A673 (cell line): ENCODE measurements at regions not wholly inside any gene's neighbourhood (a gene's known extent, or its start where the extent isn't known, plus 50 kb on each side); places are given as distances from the start of the nearest gene placed in this dataset.
A peak's percentile ranks its signal among the peaks of the same experiment; 100 is the strongest.

Source experiments
- BruUV-seq: library from RNA; stranded (reverse); fragments of 400-500 nt; replicated peaks from 2 replicates; lab custom pipeline; 2021; lab: Mats Ljungman, UMichigan
- CTCF ChIA-PET: fragments of 300-600 bp; sonication (Branson Sonifier 250); formaldehyde crosslinking; loops from one replicate; lab custom pipeline; 2022; ENCODE audit warnings: antibody characterized with exemption; lab: Charles Lee
- POLR2A ChIA-PET: fragments of 300-600 bp; sonication (Branson Sonifier 250); formaldehyde crosslinking; loops from one replicate; lab custom pipeline; 2022; ENCODE audit warnings: antibody characterized with exemption; ENCODE audit not compliant: low non-redundant PET; lab: Charles Lee
- DNase-seq: peaks from one replicate; pipeline ENCODE4 v3.0.0-alpha.2; 2015; ENCODE audit warnings: low spot score
- H3K27ac ChIP-seq: fragments of 200-600 bp; sonication (generic); 2 replicates; pipeline ENCODE4 v1.5.1; 2016; ENCODE audit warnings: mixed run types, low read depth, mild to moderate bottlenecking, mixed read lengths, antibody characterized with exemption, low read length; ENCODE audit not compliant: poor library complexity, severe bottlenecking
- H3K27me3 ChIP-seq: fragments of 200-600 bp; sonication (generic); replicated peaks from 2 replicates; pipeline ENCODE4 v1.6.1; 2017; ENCODE audit warnings: mixed run types, low read depth, mild to moderate bottlenecking, mixed read lengths, antibody characterized with exemption, low read length; ENCODE audit not compliant: insufficient read depth, poor library complexity
- H3K36me3 ChIP-seq: fragments of 200-600 bp; sonication (generic); 2 replicates; pipeline ENCODE4 v1.6.1; 2016; ENCODE audit warnings: mixed run types, mild to moderate bottlenecking, mixed read lengths, antibody characterized with exemption, low read length; ENCODE audit not compliant: insufficient read depth, poor library complexity, severe bottlenecking
- H3K4me1 ChIP-seq: fragments of 200-600 bp; sonication (generic); 2 replicates; pipeline ENCODE4 v1.6.1; 2017; ENCODE audit warnings: mixed run types, mild to moderate bottlenecking, mixed read lengths, antibody characterized with exemption, low read length; ENCODE audit not compliant: insufficient read depth, poor library complexity, severe bottlenecking
- H3K4me3 ChIP-seq: fragments of 200-600 bp; sonication (generic); 2 replicates; pipeline ENCODE4 v1.5.1; 2016; ENCODE audit warnings: low read depth, mixed run types, mild to moderate bottlenecking, mixed read lengths, low read length; ENCODE audit not compliant: poor library complexity, severe bottlenecking
- H3K9me3 ChIP-seq: fragments of 200-600 bp; sonication (generic); 2 replicates; pipeline ENCODE4 v1.6.1; 2016; ENCODE audit warnings: mixed run types, low read depth, mild to moderate bottlenecking, mixed read lengths, antibody characterized with exemption, low read length; ENCODE audit not compliant: poor library complexity, severe bottlenecking
- EZH2 ChIP-seq: fragments of 200-600 bp; sonication (generic); IDR thresholded peaks from 2 replicates; pipeline ENCODE4 v1.6.1; 2017; ENCODE audit warnings: borderline replicate concordance, low read depth, mild to moderate bottlenecking, mixed read lengths, antibody characterized with exemption, low read length; ENCODE audit not compliant: poor library complexity, severe bottlenecking
- intact Hi-C: fragments of 100-400 bp; cut with micrococcal nuclease; formaldehyde crosslinking; loops from one replicate; pipeline ENCODE4 v1.10.0; 2022; ENCODE audit not compliant: unreplicated experiment
- TF ChIP-seq, protein P1 (sequence below): fragments of 300-800, 200-600 bp; sonication (generic); conservative IDR thresholded peaks from 2 replicates; pipeline ENCODE4 v1.5.1; 2017; ENCODE audit warnings: low read depth, mild to moderate bottlenecking, antibody characterized with exemption, low read length, moderate library complexity, mixed read lengths

DNA sequence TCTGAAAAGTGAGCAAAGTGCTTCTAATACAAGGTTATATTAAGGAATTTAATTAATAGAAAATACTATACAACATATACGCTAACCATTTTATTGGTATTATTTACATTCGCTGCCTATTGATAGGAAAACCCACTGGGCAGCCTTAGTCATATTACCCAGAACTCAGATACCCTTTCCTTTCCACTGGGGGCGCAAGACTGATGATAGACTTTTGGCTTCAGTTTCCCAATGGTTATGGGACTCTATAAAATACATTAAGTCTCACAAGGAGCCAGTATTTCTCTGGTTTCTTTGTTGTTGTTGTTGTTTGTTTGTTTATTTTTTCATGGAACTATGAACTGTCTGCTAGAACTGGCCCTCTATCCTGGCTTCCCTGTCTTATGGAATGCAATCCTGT is 471.1 kb upstream of the KIRREL3 start:
- no TSS peak for BruUV-seq
- no peak overlapping the region for H3K27ac ChIP-seq
- ChIA-PET CTCF (interaction anchor here (0.6 kb wide), 1 partner anchor 84 kb away, joined by 3 read pairs; no protein-coding TSS in a partner anchor), POLR2A (no interaction called here)
- no peaks in the 10 kb centered on the region for H3K36me3 ChIP-seq
- DNase-seq: peak; percentile 23
- no peak for TF ChIP-seq EZH2
- TF ChIP-seq, protein P1, sequence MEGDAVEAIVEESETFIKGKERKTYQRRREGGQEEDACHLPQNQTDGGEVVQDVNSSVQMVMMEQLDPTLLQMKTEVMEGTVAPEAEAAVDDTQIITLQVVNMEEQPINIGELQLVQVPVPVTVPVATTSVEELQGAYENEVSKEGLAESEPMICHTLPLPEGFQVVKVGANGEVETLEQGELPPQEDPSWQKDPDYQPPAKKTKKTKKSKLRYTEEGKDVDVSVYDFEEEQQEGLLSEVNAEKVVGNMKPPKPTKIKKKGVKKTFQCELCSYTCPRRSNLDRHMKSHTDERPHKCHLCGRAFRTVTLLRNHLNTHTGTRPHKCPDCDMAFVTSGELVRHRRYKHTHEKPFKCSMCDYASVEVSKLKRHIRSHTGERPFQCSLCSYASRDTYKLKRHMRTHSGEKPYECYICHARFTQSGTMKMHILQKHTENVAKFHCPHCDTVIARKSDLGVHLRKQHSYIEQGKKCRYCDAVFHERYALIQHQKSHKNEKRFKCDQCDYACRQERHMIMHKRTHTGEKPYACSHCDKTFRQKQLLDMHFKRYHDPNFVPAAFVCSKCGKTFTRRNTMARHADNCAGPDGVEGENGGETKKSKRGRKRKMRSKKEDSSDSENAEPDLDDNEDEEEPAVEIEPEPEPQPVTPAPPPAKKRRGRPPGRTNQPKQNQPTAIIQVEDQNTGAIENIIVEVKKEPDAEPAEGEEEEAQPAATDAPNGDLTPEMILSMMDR: peak; percentile 55
- H3K27me3 ChIP-seq: peaks cover 13% of the 10 kb centered on the region
- no peaks in the 10 kb centered on the region for H3K4me1 ChIP-seq
- H3K9me3 ChIP-seq: no peaks in the 10 kb centered on the region
- intact Hi-C loops: no loop called here
- no peak overlapping the region for H3K4me3 ChIP-seq

DNA sequence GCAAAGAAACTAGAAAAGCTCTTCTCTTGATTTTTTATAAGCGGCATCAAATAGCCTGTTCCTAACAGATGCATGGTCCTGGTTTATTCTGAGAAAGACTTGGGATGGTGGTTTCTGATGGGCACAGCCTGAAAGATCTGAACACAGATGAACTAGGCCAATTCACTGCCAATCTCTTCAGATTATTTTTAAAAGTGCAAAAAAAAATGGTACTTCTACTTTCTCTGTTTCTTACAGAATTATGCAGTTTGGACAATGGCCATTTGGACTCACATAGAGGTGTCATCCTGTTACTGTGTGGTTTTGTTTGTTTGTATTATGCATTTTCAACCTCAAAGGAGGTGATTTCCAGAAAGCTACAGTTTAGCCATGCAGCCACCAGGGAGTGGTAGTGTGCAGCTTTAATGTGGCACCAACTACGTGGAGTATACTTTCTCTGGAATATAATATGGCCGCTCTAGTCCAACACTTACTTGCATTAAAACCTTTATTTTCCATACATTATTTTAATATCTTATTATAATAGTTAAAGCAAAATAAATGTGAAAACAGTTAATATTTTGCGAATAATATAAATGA is 469.8 kb upstream of the KIRREL3 start:
- H3K9me3 ChIP-seq: no peaks in the 10 kb centered on the region
- CTCF ChIA-PET: no interaction called here
- POLR2A ChIA-PET: no interaction called here
- no peaks in the 10 kb centered on the region for H3K4me1 ChIP-seq
- peak; percentile 43 for DNase-seq
- intact Hi-C loops: no loop called here
- H3K36me3 ChIP-seq: no peaks in the 10 kb centered on the region
- H3K4me3 ChIP-seq: no peak overlapping the region
- H3K27ac ChIP-seq: no peak overlapping the region
- TF ChIP-seq EZH2: no peak
- TF ChIP-seq, protein P1: peak; percentile 69
- no TSS peak for BruUV-seq
- H3K27me3 ChIP-seq: peaks cover 19% of the 10 kb centered on the region

DNA sequence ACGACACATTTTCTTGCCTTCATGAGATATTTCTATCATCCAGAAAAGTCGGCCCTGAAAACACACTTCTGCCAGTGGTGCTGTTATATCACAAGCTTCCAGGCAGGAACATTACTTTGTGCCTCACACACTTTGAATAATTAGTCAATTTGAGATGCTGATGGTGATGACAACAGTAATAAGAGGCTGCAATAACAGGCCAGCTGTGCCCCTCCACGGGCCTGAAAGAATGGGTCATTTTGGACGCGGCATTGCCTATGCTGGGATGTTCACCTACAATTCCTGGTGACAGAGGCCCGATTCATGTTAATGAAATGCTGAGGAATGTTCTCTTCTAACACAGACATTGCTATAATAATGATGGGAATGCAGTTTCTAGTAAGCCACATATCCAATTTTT is 463.8 kb upstream of the KIRREL3 start:
- intact Hi-C loops: no loop called here
- Histone ChIP-seq H3K9me3 (no peaks in the 10 kb centered on the region), H3K27ac (no peak overlapping the region), H3K27me3 (peaks cover 49% of the 10 kb centered on the region), H3K4me1 (no peaks in the 10 kb centered on the region), H3K36me3 (no peaks in the 10 kb centered on the region), H3K4me3 (no peak overlapping the region)
- CTCF ChIA-PET: no interaction called here
- no peak for DNase-seq
- no TSS peak for BruUV-seq
- POLR2A ChIA-PET: no interaction called here
- TF ChIP-seq, protein P1: no peak
- no peak for TF ChIP-seq EZH2
